IPS-20b (cell line): ENCODE measurements at regions not wholly inside any gene's neighbourhood (a gene's known extent, or its start where the extent isn't known, plus 50 kb on each side); places are given as distances from the start of the nearest gene placed in this dataset.

ENCODE experiments used
- H3K27ac ChIP-seq: one replicate; pipeline ENCODE4 v1.5.1; 2013; ENCODE audit warnings: low read length
- H3K27me3 ChIP-seq: 2 replicates; pipeline ENCODE4 v1.6.1; 2013; ENCODE audit warnings: mild to moderate bottlenecking, low read length, inconsistent platforms; ENCODE audit not compliant: insufficient read depth
- H3K36me3 ChIP-seq: 2 replicates; pipeline ENCODE4 v1.6.1; 2013; ENCODE audit warnings: low read depth, mild to moderate bottlenecking, inconsistent platforms, low read length, moderate library complexity; ENCODE audit not compliant: insufficient read depth
- H3K4me1 ChIP-seq: 2 replicates; pipeline ENCODE4 v1.6.1; 2013; ENCODE audit warnings: mild to moderate bottlenecking, control low read depth, inconsistent platforms, low read length, moderate library complexity; ENCODE audit not compliant: insufficient read depth
- H3K4me3 ChIP-seq: 2 replicates; pipeline ENCODE4 v1.5.1; 2013; ENCODE audit warnings: mild to moderate bottlenecking, low read length, inconsistent platforms
- H3K9ac ChIP-seq: 2 replicates; pipeline ENCODE4 v1.6.1; 2013; ENCODE audit warnings: low read depth, mild to moderate bottlenecking, inconsistent platforms, low read length, moderate library complexity
- H3K9me3 ChIP-seq: 2 replicates; pipeline ENCODE4 v1.6.1; 2013; ENCODE audit warnings: mild to moderate bottlenecking, low read depth, low read length, inconsistent platforms; ENCODE audit not compliant: insufficient read depth

- no peak overlapping the region for H3K27ac ChIP-seq
- H3K4me3 ChIP-seq, result no peak overlapping the region
- no peaks in the 10 kb centered on the region for H3K9me3 ChIP-seq
- H3K36me3 ChIP-seq, result no peaks in the 10 kb centered on the region
- no peak overlapping the region for H3K9ac ChIP-seq
- no peaks in the 10 kb centered on the region for H3K27me3 ChIP-seq
- H3K4me1 ChIP-seq, result peaks cover 19% of the 10 kb centered on the region
Observed at GRCh38 chr18:70426818-70427217, 138.0 kb downstream of the SOCS6 start.

GRCh38 chr18:70425236-70425635 is 136.4 kb downstream of the SOCS6 start:
- H3K27me3 ChIP-seq, result no peaks in the 10 kb centered on the region
- no peak overlapping the region for H3K4me3 ChIP-seq
- peaks cover 22% of the 10 kb centered on the region for H3K4me1 ChIP-seq
- no peaks in the 10 kb centered on the region for H3K36me3 ChIP-seq
- no peaks in the 10 kb centered on the region for H3K9me3 ChIP-seq
- H3K9ac ChIP-seq, result no peak overlapping the region
- H3K27ac ChIP-seq, result no peak overlapping the region

GRCh38 chr18:70423988-70424387 is 135.1 kb downstream of the SOCS6 start:
- no peak overlapping the region for H3K9ac ChIP-seq
- no peaks in the 10 kb centered on the region for H3K36me3 ChIP-seq
- H3K27me3 ChIP-seq, result no peaks in the 10 kb centered on the region
- H3K4me3 ChIP-seq, result no peak overlapping the region
- H3K27ac ChIP-seq, result no peak overlapping the region
- peaks cover 22% of the 10 kb centered on the region for H3K4me1 ChIP-seq
- H3K9me3 ChIP-seq, result no peaks in the 10 kb centered on the region

- Histone ChIP-seq H3K9me3 (no peaks in the 10 kb centered on the region), H3K27ac (no peak overlapping the region), H3K27me3 (no peaks in the 10 kb centered on the region), H3K4me1 (peaks cover 22% of the 10 kb centered on the region), H3K4me3 (no peak overlapping the region), H3K36me3 (no peaks in the 10 kb centered on the region), H3K9ac (no peak overlapping the region)
Observed at GRCh38 chr18:70423120-70423519, 134.3 kb downstream of the SOCS6 start.

- Histone ChIP-seq H3K9me3 (no peaks in the 10 kb centered on the region), H3K27me3 (no peaks in the 10 kb centered on the region), H3K27ac (no peak overlapping the region), H3K4me1 (peaks cover 22% of the 10 kb centered on the region), H3K36me3 (no peaks in the 10 kb centered on the region), H3K4me3 (no peak overlapping the region), H3K9ac (no peak overlapping the region)
Observed at GRCh38 chr18:70422391-70422965, 133.6 kb downstream of the SOCS6 start.

GRCh38 chr18:70421471-70422390 is 132.9 kb downstream of the SOCS6 start:
- Histone ChIP-seq H3K9ac (no peak overlapping the region), H3K27me3 (no peaks in the 10 kb centered on the region), H3K9me3 (no peaks in the 10 kb centered on the region), H3K4me3 (no peak overlapping the region), H3K27ac (no peak overlapping the region), H3K36me3 (no peaks in the 10 kb centered on the region), H3K4me1 (peaks cover 22% of the 10 kb centered on the region)

- H3K36me3 ChIP-seq, result no peaks in the 10 kb centered on the region
- peaks cover 22% of the 10 kb centered on the region for H3K4me1 ChIP-seq
- no peaks in the 10 kb centered on the region for H3K9me3 ChIP-seq
- H3K27me3 ChIP-seq, result no peaks in the 10 kb centered on the region
- no peak overlapping the region for H3K9ac ChIP-seq
- no peak overlapping the region for H3K27ac ChIP-seq
- no peak overlapping the region for H3K4me3 ChIP-seq
Observed at GRCh38 chr18:70420146-70420898, 131.5 kb downstream of the SOCS6 start.

GRCh38 chr18:70419526-70419925 is 130.7 kb downstream of the SOCS6 start:
- H3K27ac ChIP-seq, result no peak overlapping the region
- no peaks in the 10 kb centered on the region for H3K27me3 ChIP-seq
- H3K36me3 ChIP-seq, result no peaks in the 10 kb centered on the region
- no peak overlapping the region for H3K9ac ChIP-seq
- peaks cover 22% of the 10 kb centered on the region for H3K4me1 ChIP-seq
- no peak overlapping the region for H3K4me3 ChIP-seq
- no peaks in the 10 kb centered on the region for H3K9me3 ChIP-seq

GRCh38 chr18:70418546-70419311 is 129.9 kb downstream of the SOCS6 start:
- peaks cover 22% of the 10 kb centered on the region for H3K4me1 ChIP-seq
- H3K36me3 ChIP-seq, result no peaks in the 10 kb centered on the region
- no peak overlapping the region for H3K27ac ChIP-seq
- H3K27me3 ChIP-seq, result no peaks in the 10 kb centered on the region
- H3K9ac ChIP-seq, result no peak overlapping the region
- H3K4me3 ChIP-seq, result no peak overlapping the region
- H3K9me3 ChIP-seq, result no peaks in the 10 kb centered on the region

GRCh38 chr18:70417847-70418246 is 129.0 kb downstream of the SOCS6 start:
- no peaks in the 10 kb centered on the region for H3K36me3 ChIP-seq
- H3K9ac ChIP-seq, result no peak overlapping the region
- peaks cover 13% of the 10 kb centered on the region for H3K4me1 ChIP-seq
- H3K27me3 ChIP-seq, result no peaks in the 10 kb centered on the region
- no peak overlapping the region for H3K4me3 ChIP-seq
- H3K27ac ChIP-seq, result no peak overlapping the region
- H3K9me3 ChIP-seq, result no peaks in the 10 kb centered on the region

- H3K36me3 ChIP-seq, result no peaks in the 10 kb centered on the region
- no peaks in the 10 kb centered on the region for H3K27me3 ChIP-seq
- H3K9me3 ChIP-seq, result no peaks in the 10 kb centered on the region
- H3K27ac ChIP-seq, result no peak overlapping the region
- no peak overlapping the region for H3K9ac ChIP-seq
- H3K4me1 ChIP-seq, result no peaks in the 10 kb centered on the region
- no peak overlapping the region for H3K4me3 ChIP-seq
Observed at GRCh38 chr18:70416496-70416895, 127.7 kb downstream of the SOCS6 start.
